Esophagus squamous epithelium (tissue), 4 donors: ENCODE measurements at regions not wholly inside any gene's neighbourhood (a gene's known extent, or its start where the extent isn't known, plus 50 kb on each side); places are given as distances from the start of the nearest gene placed in this dataset.

Source experiments
- CTCF ChIP-seq, 6 experiments: fragments of 450-650 bp in 4 of 6; fragments of 200-600 bp in 2 of 6; sonication (generic) in 2 of 6; IDR thresholded peaks; one replicate each; pipeline ENCODE4 v1.5.1; 2016 to 2019; ENCODE audit warnings: antibody characterized with exemption in 6 of 6, mild to moderate bottlenecking in 4 of 6, moderate library complexity in 4 of 6
- POLR2A ChIP-seq, 4 donors: fragments of 450-650 bp; IDR thresholded peaks; one replicate each; pipeline ENCODE4 v1.6.1; 2017; ENCODE audit warnings: antibody characterized with exemption in 4 of 4, mild to moderate bottlenecking in 4 of 4, moderate library complexity in 3 of 4

GRCh38 chrX:27132862-27133261 is 330.3 kb downstream of the PPP4R3C start:
- TF ChIP-seq CTCF (IDR thresholded peaks at IDR 0.05) (no peak), POLR2A (IDR thresholded peaks at IDR 0.05) (no peak)
